Loucy (cell line): ENCODE measurements at regions not wholly inside any gene's neighbourhood (a gene's known extent, or its start where the extent isn't known, plus 50 kb on each side); places are given as distances from the start of the nearest gene placed in this dataset.

ENCODE experiments used
- H2AFZ ChIP-seq: fragments of 200-600 bp; sonication (generic); 2 replicates; pipeline ENCODE4 v1.6.0; 2016; ENCODE audit warnings: antibody characterized with exemption, mild to moderate bottlenecking, low read length, moderate library complexity
- H3F3A ChIP-seq: fragments of 200-600 bp; 2 replicates; pipeline ENCODE4 v1.6.0; 2016; ENCODE audit warnings: antibody characterized with exemption, low read depth, mild to moderate bottlenecking
- H3K27me3 ChIP-seq: fragments of 200-600 bp; sonication (generic); 2 replicates; pipeline ENCODE4 v1.6.1; 2014; ENCODE audit warnings: low read length, mild to moderate bottlenecking; ENCODE audit not compliant: insufficient read depth, poor library complexity, severe bottlenecking
- H3K36me3 ChIP-seq: fragments of 200-600 bp; sonication (generic); 2 replicates; pipeline ENCODE4 v1.6.1; 2016; ENCODE audit warnings: low read length; ENCODE audit not compliant: insufficient read depth
- H3K4me1 ChIP-seq: fragments of 200-600 bp; sonication (generic); 2 replicates; pipeline ENCODE4 v1.5.1; 2014; ENCODE audit warnings: low read length, mild to moderate bottlenecking; ENCODE audit not compliant: insufficient read depth, poor library complexity, severe bottlenecking
- H3K4me2 ChIP-seq: fragments of 200-600 bp; sonication (generic); 2 replicates; pipeline ENCODE4 v1.6.0; 2014; ENCODE audit warnings: antibody characterized with exemption, low read length, low read depth, mild to moderate bottlenecking; ENCODE audit not compliant: poor library complexity, severe bottlenecking
- H3K4me3 ChIP-seq: fragments of 200-600 bp; sonication (generic); 2 replicates; pipeline ENCODE4 v1.5.1; 2014; ENCODE audit warnings: low read length, mild to moderate bottlenecking, mixed read lengths; ENCODE audit not compliant: poor library complexity, severe bottlenecking
- H3K79me2 ChIP-seq: fragments of 200-600 bp; sonication (generic); 2 replicates; pipeline ENCODE4 v1.6.1; 2014; ENCODE audit warnings: low read length; ENCODE audit not compliant: insufficient read depth
- H3K9ac ChIP-seq: fragments of 200-600 bp; sonication (generic); 2 replicates; pipeline ENCODE4 v1.6.0; 2014; ENCODE audit warnings: mild to moderate bottlenecking, low read depth, low read length, moderate library complexity; ENCODE audit not compliant: poor library complexity, severe bottlenecking
- H3K9me2 ChIP-seq: fragments of 200-600 bp; sonication (generic); replicated peaks from 2 replicates; pipeline ENCODE4 v1.6.1; 2016; ENCODE audit warnings: low read depth, low read length, mixed read lengths
- H3K9me3 ChIP-seq: fragments of 200-600 bp; sonication (generic); 2 replicates; pipeline ENCODE4 v1.6.1; 2014; ENCODE audit warnings: mild to moderate bottlenecking, antibody characterized with exemption, low read length, low read depth; ENCODE audit not compliant: insufficient read depth
- H4K20me1 ChIP-seq: fragments of 200-600 bp; sonication (generic); 2 replicates; pipeline ENCODE4 v1.6.0; 2014; ENCODE audit warnings: antibody characterized with exemption, low read length, mild to moderate bottlenecking; ENCODE audit not compliant: insufficient read depth, poor library complexity, severe bottlenecking
- EZH2phosphoT487 ChIP-seq: fragments of 200-600 bp; IDR thresholded peaks from 2 replicates; pipeline ENCODE4 v1.6.1; 2018; ENCODE audit warnings: antibody characterized with exemption, mild to moderate bottlenecking, moderate library complexity, borderline replicate concordance
- TF ChIP-seq, protein P1 (sequence below): fragments of 200-600 bp; sonication (generic); conservative IDR thresholded peaks from 2 replicates; pipeline ENCODE4 v1.5.1; 2014; ENCODE audit warnings: mild to moderate bottlenecking, antibody characterized with exemption, low read length

DNA sequence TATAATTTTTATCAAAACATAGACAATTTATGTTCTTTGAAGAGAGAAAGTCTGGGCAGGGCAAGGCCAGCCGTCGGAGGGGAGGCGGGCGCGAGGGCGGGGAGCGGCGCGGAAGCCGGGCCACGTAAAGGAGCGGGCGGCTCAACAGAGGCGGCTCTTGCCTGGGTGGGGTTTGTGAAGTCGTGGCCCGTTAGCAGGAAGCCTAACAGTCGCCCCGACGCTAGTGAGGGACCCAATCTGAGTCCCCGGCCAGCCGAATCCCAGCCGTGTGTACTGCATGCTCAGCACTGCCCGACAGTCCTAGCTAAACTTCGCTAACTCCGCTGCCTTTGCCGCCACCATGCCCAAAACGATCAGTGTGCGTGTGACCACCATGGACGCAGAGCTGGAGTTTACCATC, 1129.2 kb downstream of the CDH9 start:
- H3K79me2 ChIP-seq, result no peaks in the 10 kb centered on the region
- H3K9me2 ChIP-seq, result no peaks in the 10 kb centered on the region
- no peaks in the 10 kb centered on the region for H3K9me3 ChIP-seq
- H3K36me3 ChIP-seq, result no peaks in the 10 kb centered on the region
- no peaks in the 10 kb centered on the region for H3F3A ChIP-seq
- no peak overlapping the region for H3K4me3 ChIP-seq
- H3K4me1 ChIP-seq, result no peaks in the 10 kb centered on the region
- no peaks in the 10 kb centered on the region for H4K20me1 ChIP-seq
- no peak overlapping the region for H3K4me2 ChIP-seq
- TF ChIP-seq, protein P1, sequence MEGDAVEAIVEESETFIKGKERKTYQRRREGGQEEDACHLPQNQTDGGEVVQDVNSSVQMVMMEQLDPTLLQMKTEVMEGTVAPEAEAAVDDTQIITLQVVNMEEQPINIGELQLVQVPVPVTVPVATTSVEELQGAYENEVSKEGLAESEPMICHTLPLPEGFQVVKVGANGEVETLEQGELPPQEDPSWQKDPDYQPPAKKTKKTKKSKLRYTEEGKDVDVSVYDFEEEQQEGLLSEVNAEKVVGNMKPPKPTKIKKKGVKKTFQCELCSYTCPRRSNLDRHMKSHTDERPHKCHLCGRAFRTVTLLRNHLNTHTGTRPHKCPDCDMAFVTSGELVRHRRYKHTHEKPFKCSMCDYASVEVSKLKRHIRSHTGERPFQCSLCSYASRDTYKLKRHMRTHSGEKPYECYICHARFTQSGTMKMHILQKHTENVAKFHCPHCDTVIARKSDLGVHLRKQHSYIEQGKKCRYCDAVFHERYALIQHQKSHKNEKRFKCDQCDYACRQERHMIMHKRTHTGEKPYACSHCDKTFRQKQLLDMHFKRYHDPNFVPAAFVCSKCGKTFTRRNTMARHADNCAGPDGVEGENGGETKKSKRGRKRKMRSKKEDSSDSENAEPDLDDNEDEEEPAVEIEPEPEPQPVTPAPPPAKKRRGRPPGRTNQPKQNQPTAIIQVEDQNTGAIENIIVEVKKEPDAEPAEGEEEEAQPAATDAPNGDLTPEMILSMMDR, result no peak
- TF ChIP-seq EZH2phosphoT487, result no peak
- H3K9ac ChIP-seq, result no peak overlapping the region
- H3K27me3 ChIP-seq, result no peaks in the 10 kb centered on the region
- no peak overlapping the region for H2AFZ ChIP-seq

DNA sequence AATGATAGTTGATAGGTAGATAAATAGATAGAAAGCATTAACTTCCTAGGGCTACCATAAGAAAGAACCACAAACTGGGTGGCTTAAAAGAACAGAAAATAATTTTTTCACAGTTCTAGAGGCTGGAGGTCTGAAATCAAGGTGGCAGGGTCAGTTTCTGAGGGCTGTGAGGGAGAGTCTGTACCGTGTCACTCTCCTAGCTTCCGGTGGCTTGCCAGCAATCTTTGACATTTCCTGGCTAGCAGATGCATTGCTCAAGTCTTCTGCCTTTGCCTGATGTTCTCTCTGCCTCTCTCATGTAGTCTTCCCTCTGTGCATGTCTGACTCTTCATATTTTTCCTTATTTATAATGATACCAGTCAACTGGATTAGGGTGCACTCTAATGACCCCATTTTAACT, 1132.7 kb downstream of the CDH9 start:
- Histone ChIP-seq H3F3A (no peaks in the 10 kb centered on the region), H3K36me3 (no peaks in the 10 kb centered on the region), H3K4me3 (no peak overlapping the region), H4K20me1 (no peaks in the 10 kb centered on the region), H3K9me3 (no peaks in the 10 kb centered on the region), H3K27me3 (no peaks in the 10 kb centered on the region), H3K9me2 (no peaks in the 10 kb centered on the region), H2AFZ (no peak overlapping the region), H3K79me2 (no peaks in the 10 kb centered on the region), H3K4me2 (no peak overlapping the region), H3K4me1 (no peaks in the 10 kb centered on the region), H3K9ac (no peak overlapping the region)
- TF ChIP-seq EZH2phosphoT487, result no peak
- TF ChIP-seq, protein P1, result no peak

DNA sequence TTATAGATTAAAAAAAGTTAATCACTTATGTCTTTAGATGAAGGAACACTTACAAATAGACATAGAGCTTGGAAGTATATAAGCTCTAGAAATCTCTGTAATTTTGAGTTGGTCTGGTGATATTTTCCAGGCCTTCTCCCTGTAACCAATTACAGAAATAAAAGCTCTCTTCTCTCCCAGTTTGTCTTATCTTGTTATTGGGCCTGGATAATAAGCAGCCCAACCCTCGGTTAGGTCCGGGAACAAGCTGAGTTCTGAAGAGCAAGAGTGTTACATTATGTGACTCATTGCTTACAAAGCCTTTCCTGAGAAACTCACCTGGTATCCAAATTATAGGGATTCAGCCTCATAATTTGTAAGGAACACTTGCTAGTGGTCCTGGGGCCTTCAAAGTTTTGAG, 1146.2 kb downstream of the CDH9 start:
- Histone ChIP-seq H3K4me2 (no peak overlapping the region), H3K4me3 (no peak overlapping the region), H3K27me3 (no peaks in the 10 kb centered on the region), H3K9me3 (no peaks in the 10 kb centered on the region), H3F3A (no peaks in the 10 kb centered on the region), H2AFZ (no peak overlapping the region), H3K9me2 (no peaks in the 10 kb centered on the region), H3K36me3 (no peaks in the 10 kb centered on the region), H4K20me1 (no peaks in the 10 kb centered on the region), H3K9ac (no peak overlapping the region), H3K79me2 (no peaks in the 10 kb centered on the region), H3K4me1 (no peaks in the 10 kb centered on the region)
- TF ChIP-seq EZH2phosphoT487, result no peak
- TF ChIP-seq, protein P1, result no peak
